ENCODE measurements at regions not wholly inside any gene's neighbourhood (a gene's known extent, or its start where the extent isn't known, plus 50 kb on each side); places are given as distances from the start of the nearest gene placed in this dataset.

GRCh38 chr5:7068156-7068555, 327.8 kb upstream of the ADCY2 start:
- DNase-seq (ENCODE audit: low spot score), result no peak
- H3K27ac ChIP-seq, result no peak overlapping the region
- ChIA-PET CTCF (no interaction called here), POLR2A (ENCODE audit: low non-redundant PET) (no interaction called here)
- TF ChIP-seq CTCF (conservative IDR thresholded peaks at IDR 0.05; ENCODE audit: low read depth), result no peak

- ChIA-PET CTCF (no interaction called here), POLR2A (ENCODE audit: low non-redundant PET) (no interaction called here)
- H3K27ac ChIP-seq, result no peak overlapping the region
- DNase-seq (ENCODE audit: low spot score), result no peak
- no peak for TF ChIP-seq CTCF (conservative IDR thresholded peaks at IDR 0.05; ENCODE audit: low read depth)
These were observed 327.0 kb upstream of the ADCY2 start for GRCh38 chr5:7068899-7069298.

DNA sequence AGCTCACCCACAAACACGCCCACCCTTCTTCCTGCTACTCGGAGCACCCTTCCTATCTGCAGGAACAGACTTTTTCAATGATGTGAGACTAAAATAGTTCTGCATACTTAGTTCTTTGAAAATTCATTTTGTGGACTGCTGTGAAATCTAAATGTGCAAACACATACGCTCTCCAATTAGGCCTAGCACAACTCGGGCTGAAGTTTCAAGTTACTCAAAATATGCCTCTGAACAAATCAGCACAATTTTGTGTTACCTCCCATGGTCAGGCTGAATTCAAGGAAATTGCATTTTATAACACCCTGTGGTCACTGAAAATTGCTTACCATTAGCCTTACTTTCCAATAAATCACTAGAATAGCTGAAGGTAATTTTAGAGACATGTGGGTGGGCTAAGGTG, 323.8 kb upstream of the ADCY2 start:
- H3K27ac ChIP-seq, result no peak overlapping the region
- ChIA-PET CTCF (no interaction called here), POLR2A (ENCODE audit: low non-redundant PET) (no interaction called here)
- DNase-seq (ENCODE audit: low spot score), result no peak
- no peak for TF ChIP-seq CTCF (conservative IDR thresholded peaks at IDR 0.05; ENCODE audit: low read depth)

- no peak for TF ChIP-seq CTCF (conservative IDR thresholded peaks at IDR 0.05; ENCODE audit: low read depth)
- POLR2A ChIA-PET (ENCODE audit: low non-redundant PET), result no interaction called here
- no peak for DNase-seq (ENCODE audit: low spot score)
- no peak overlapping the region for H3K27ac ChIP-seq
- CTCF ChIA-PET, result no interaction called here
These were observed 322.3 kb upstream of the ADCY2 start for GRCh38 chr5:7073666-7074065.

- no peak for TF ChIP-seq CTCF (conservative IDR thresholded peaks at IDR 0.05; ENCODE audit: low read depth)
- ChIA-PET CTCF (no interaction called here), POLR2A (ENCODE audit: low non-redundant PET) (no interaction called here)
- DNase-seq (ENCODE audit: low spot score), result no peak
- no peak overlapping the region for H3K27ac ChIP-seq
These were observed 321.8 kb upstream of the ADCY2 start for GRCh38 chr5:7074176-7074575.

DNA sequence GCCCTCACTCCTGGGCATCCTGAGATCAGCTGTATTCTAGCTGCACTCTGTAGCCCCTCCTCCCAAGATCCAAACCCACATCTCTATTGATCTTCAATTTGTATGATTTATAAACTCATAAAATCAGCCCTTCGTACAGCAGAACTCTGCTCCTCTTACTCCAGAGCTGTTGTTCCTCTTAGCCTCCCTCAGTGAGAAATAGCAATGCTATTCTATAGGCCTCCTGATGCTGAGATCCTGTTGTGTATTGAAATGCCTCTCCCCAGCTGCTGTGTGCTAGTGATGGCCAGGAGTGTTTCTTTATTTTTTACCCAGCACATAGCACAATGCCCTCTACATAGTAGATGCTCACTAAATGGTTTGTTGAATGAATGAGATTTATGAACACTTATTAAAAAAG, 320.5 kb upstream of the ADCY2 start:
- CTCF ChIA-PET, result no interaction called here
- POLR2A ChIA-PET (ENCODE audit: low non-redundant PET), result no interaction called here
- TF ChIP-seq CTCF (conservative IDR thresholded peaks at IDR 0.05; ENCODE audit: low read depth), result no peak
- DNase-seq (ENCODE audit: low spot score), result no peak
- H3K27ac ChIP-seq, result no peak overlapping the region

DNA sequence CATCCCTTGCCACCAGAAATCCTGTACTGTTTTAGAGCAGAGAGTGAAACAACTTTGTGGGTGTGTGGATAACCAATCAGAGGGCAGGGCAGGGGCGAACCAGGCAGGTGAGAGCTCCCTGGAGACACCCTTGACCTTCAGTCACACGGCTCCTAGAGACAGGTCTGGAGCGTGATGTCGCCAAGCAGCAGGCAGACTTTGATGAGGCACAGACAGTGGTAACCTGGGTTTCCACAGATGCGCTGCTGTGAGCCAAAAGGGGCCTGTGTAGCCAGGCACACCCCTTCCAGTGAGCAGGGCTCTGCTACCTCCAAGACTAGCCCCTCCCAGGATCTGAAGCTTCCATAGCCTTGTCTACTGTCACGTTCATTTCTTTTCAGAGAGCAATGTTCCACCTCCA, 317.8 kb upstream of the ADCY2 start:
- ChIA-PET POLR2A (ENCODE audit: low non-redundant PET) (no interaction called here), CTCF (no interaction called here)
- DNase-seq (ENCODE audit: low spot score), result no peak
- no peak overlapping the region for H3K27ac ChIP-seq
- TF ChIP-seq CTCF (conservative IDR thresholded peaks at IDR 0.05; ENCODE audit: low read depth), result no peak

Measured in RWPE1 (cell line).